BJ (cell line): ENCODE measurements at regions not wholly inside any gene's neighbourhood (a gene's known extent, or its start where the extent isn't known, plus 50 kb on each side); places are given as distances from the start of the nearest gene placed in this dataset.
"Not testable (repeated sequence)": the region's sequence is repeated elsewhere in the genome, so short reads cannot be mapped to it uniquely, and the experiment has no call there.

Experiments used
- CTCF ChIA-PET: fragments of 350-600 bp; formaldehyde crosslinking; extraction: SDS; loops from one replicate; lab custom pipeline; 2021; ENCODE audit warnings: antibody characterized with exemption, inconsistent platforms; lab: Yijun Ruan, JAX
- POLR2A ChIA-PET: fragments of 300-600 bp; sonication (Branson Sonifier 250); formaldehyde crosslinking; extraction: SDS; loops from one replicate; lab custom pipeline; 2021; ENCODE audit warnings: antibody characterized with exemption; lab: Charles Lee
- DNase-seq: peaks from one replicate; pipeline ENCODE4 v3.0.0-alpha.2; 2011; ENCODE audit warnings: low read depth
- H3K27me3 ChIP-seq: 2 replicates; pipeline ENCODE4 v1.6.0; 2011; ENCODE audit warnings: low read length; ENCODE audit not compliant: control insufficient read depth, insufficient read depth
- H3K36me3 ChIP-seq: 2 replicates; pipeline ENCODE4 v1.5.1; 2011; ENCODE audit warnings: low read length; ENCODE audit not compliant: control insufficient read depth, insufficient read depth
- H3K4me3 ChIP-seq: 2 replicates; pipeline ENCODE4 v1.5.1; 2011; ENCODE audit warnings: low read depth, mild to moderate bottlenecking, control low read depth, low read length
- CTCF ChIP-seq: IDR thresholded peaks from 2 replicates; pipeline ENCODE4 v1.5.1; 2011; ENCODE audit warnings: low read depth, mild to moderate bottlenecking, control low read depth, inconsistent platforms, low read length, moderate library complexity; ENCODE audit not compliant: insufficient read depth

DNA sequence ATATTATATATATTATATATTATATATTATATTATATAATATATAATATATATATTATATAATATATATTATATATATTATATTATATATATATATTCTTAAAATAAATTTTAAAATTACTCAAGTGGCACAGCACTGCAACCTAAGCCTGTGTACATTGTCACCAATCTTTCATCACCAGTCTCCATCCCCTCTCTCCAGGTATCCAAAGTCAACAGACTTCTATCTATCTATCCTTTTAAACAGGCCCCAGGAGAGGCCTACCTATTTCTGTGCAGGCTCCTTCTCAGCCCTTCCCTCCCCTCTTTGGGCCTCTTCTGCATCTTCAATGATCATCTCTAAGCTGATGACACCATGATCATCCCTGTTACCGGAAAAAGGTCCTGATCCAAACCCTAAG lies 111.7 kb downstream of the RHOU start:
- no peak for TF ChIP-seq CTCF
- no peaks in the 10 kb centered on the region for H3K36me3 ChIP-seq
- H3K27me3 ChIP-seq: no peaks in the 10 kb centered on the region
- CTCF ChIA-PET: no interaction called here
- POLR2A ChIA-PET: no interaction called here
- DNase-seq: no peak
- no peak overlapping the region for H3K4me3 ChIP-seq

DNA sequence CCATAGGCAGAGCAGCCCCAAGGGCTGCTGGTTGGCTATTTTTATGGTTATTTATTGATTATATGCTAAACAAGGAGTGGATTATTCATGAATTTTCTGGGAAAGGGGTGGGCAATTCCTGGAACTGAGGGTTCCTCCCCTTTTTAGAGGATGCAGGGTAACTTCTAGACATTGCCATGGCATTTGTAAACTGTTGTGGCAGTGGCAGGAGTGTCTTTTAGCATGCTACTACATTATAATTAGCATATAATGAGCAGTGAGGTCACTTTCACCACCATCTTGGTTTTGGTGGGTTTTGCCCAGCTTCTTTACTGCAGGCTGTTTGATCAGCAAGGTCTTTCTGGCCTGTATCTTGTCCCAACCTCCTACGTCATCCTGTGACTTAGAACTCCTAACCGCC lies 112.2 kb downstream of the RHOU start:
- H3K36me3 ChIP-seq, POLR2A ChIA-PET, H3K4me3 ChIP-seq, H3K27me3 ChIP-seq, DNase-seq: not testable (repeated sequence)
- CTCF ChIA-PET: interaction anchor here (0.6 kb wide), 1 partner anchor 642 kb away, joined by 3 read pairs; no protein-coding TSS in a partner anchor

GRCh38 chr1:228848406-228848805 lies 113.1 kb downstream of the RHOU start:
- H3K36me3 ChIP-seq: no peaks in the 10 kb centered on the region
- no peak for DNase-seq
- ChIA-PET CTCF (no interaction called here), POLR2A (no interaction called here)
- TF ChIP-seq CTCF: no peak
- no peaks in the 10 kb centered on the region for H3K27me3 ChIP-seq
- no peak overlapping the region for H3K4me3 ChIP-seq

- no peaks in the 10 kb centered on the region for H3K36me3 ChIP-seq
- H3K4me3 ChIP-seq: no peak overlapping the region
- H3K27me3 ChIP-seq: no peaks in the 10 kb centered on the region
- no peak for TF ChIP-seq CTCF
- ChIA-PET CTCF (interaction anchor here (1.6 kb wide), 1 partner anchor 185 kb away, joined by 6 read pairs; no protein-coding TSS in a partner anchor), POLR2A (no interaction called here)
- DNase-seq: no peak
Measured at GRCh38 chr1:228849011-228849541, 113.8 kb downstream of the RHOU start.

- CTCF ChIA-PET: interaction anchor here (1.0 to 1.6 kb wide), 2 partner anchors 12 to 186 kb away, joined by 5 to 6 read pairs; no protein-coding TSS in a partner anchor
- TF ChIP-seq CTCF: no peak
- H3K27me3 ChIP-seq: no peaks in the 10 kb centered on the region
- no peak overlapping the region for H3K4me3 ChIP-seq
- no peaks in the 10 kb centered on the region for H3K36me3 ChIP-seq
- POLR2A ChIA-PET: no interaction called here
- DNase-seq: no peak
Measured at GRCh38 chr1:228850141-228851100, 115.1 kb downstream of the RHOU start.
